ENCODE measurements at regions not wholly inside any gene's neighbourhood (a gene's known extent, or its start where the extent isn't known, plus 50 kb on each side); places are given as distances from the start of the nearest gene placed in this dataset.
A peak's percentile ranks its signal among the peaks of the same experiment; 100 is the strongest.

DNA sequence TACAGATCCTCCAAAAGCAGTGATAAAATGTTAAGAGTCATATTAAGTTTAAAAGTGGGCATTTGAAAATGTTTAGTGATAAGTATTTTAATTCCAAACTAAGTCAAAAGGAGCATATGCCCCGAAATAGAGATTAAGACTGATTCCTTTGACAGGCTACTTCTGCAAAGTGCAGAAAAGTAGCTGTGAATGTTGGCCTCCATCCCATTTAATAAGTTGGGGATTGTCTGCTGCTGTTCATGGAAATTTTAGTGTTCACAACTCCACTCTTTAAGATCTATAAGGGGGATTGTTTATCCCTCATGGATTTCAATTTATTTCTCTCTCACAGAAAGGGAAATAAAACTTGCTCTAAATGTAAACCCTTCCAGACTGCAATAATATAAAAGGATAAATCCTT lies 278.3 kb downstream of the KCTD12 start:
- intact Hi-C loops (cut with DNase I) = no loop called here
- Histone ChIP-seq H3K4me1 (no peaks in the 10 kb centered on the region), H3K9me3 (no peaks in the 10 kb centered on the region), H3K4me3 (no peak overlapping the region), H3K36me3 (no peaks in the 10 kb centered on the region), H3K27ac (no peak overlapping the region), H3K27me3 (peaks cover 0 to 4% (median 0%) of the 10 kb centered on the region in 4 donors)
- no peak for ATAC-seq
- no peak for FAIRE-seq
- DNase-seq = no peak
- 54 to 64% methylated on average over 1 of the region's 1 CpG for WGBS, 2 donors
- TF ChIP-seq, protein P1, sequence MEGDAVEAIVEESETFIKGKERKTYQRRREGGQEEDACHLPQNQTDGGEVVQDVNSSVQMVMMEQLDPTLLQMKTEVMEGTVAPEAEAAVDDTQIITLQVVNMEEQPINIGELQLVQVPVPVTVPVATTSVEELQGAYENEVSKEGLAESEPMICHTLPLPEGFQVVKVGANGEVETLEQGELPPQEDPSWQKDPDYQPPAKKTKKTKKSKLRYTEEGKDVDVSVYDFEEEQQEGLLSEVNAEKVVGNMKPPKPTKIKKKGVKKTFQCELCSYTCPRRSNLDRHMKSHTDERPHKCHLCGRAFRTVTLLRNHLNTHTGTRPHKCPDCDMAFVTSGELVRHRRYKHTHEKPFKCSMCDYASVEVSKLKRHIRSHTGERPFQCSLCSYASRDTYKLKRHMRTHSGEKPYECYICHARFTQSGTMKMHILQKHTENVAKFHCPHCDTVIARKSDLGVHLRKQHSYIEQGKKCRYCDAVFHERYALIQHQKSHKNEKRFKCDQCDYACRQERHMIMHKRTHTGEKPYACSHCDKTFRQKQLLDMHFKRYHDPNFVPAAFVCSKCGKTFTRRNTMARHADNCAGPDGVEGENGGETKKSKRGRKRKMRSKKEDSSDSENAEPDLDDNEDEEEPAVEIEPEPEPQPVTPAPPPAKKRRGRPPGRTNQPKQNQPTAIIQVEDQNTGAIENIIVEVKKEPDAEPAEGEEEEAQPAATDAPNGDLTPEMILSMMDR (IDR thresholded peaks at IDR 0.05) = no peak

DNA sequence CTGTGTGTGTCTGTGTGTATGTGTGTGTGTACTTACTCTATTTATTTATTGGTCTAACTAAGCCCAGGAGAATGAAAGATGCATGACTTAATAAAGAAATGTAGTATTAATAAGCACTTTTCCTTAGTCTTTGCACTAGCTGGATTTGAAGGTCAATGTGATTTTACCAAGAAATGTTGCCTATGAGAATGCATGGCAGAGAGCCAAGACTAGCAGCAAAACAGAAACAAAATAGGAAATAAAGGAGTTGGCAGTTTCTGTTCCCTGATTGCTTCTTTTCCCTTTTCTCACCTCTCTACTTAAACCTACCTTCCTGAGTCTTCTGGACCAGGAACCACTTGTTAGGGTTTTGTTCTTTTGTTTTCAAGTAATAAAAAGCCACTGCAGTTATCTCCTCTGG lies 286.1 kb downstream of the KCTD12 start:
- FAIRE-seq (no peak), ATAC-seq (no peak)
- TF ChIP-seq, protein P1 (IDR thresholded peaks at IDR 0.05) = no peak

DNA sequence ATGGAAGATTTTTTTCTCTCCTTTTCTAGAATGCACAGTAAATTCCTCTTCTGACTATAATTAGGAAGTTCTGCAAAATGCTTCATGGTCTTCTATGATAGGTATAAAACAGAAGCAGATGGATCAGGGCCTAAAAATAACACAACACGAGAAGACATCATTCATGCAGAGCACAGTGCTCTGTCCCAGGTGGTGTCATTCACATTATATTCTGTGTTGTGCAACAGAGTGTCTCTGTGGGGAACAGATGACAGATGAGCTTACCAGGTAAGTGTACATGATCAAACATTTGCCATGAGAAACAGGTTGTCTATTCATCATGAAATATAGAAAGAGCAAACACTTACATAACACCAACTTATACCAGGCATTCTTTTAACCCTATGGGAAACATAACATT lies 288.3 kb downstream of the KCTD12 start:
- H3K27me3 ChIP-seq = no peaks in the 10 kb centered on the region
- DNase-seq (no peak), FAIRE-seq (no peak), ATAC-seq (no peak)
- H3K27ac ChIP-seq = no peak overlapping the region
- no peaks in the 10 kb centered on the region for H3K36me3 ChIP-seq
- intact Hi-C loops (cut with DNase I) = no loop called here
- H3K9me3 ChIP-seq = no peaks in the 10 kb centered on the region
- no peak overlapping the region for H3K4me3 ChIP-seq
- H3K4me1 ChIP-seq = no peaks in the 10 kb centered on the region
- 26 to 29% methylated on average over 1 of the region's 1 CpG for WGBS, 2 donors
- TF ChIP-seq, protein P1 (IDR thresholded peaks at IDR 0.05) = no peak

More for the DNA sequence above, 286.1 kb downstream of the KCTD12 start:
- no peaks in the 10 kb centered on the region for H3K9me3 ChIP-seq
- DNase-seq = no peak
- no peaks in the 10 kb centered on the region for H3K4me1 ChIP-seq
- no peak overlapping the region for H3K27ac ChIP-seq
- intact Hi-C loops (cut with DNase I) = no loop called here
- H3K4me3 ChIP-seq = no peak overlapping the region
- H3K27me3 ChIP-seq = peaks cover 0 to 4% (median 0%) of the 10 kb centered on the region in 4 donors
- no peaks in the 10 kb centered on the region for H3K36me3 ChIP-seq

DNA sequence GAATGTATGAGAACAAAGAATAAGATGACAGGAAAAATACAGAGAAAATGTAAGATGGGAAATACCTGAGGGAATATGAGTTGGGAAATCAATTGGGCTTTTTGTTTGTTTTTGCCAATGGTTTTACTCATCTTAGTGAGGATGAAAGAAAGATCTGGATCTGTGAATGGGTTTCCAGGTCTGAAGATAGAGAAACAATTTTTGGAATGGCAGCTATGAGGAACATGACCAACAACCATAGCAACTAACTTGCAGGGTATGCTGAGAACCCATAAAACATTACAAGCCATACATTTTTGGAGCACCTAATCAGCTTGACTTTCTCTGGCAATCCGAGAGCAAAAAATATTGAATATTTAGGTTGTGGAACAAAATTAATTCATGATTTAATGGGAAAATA lies 290.0 kb downstream of the KCTD12 start:
- no peaks in the 10 kb centered on the region for H3K9me3 ChIP-seq
- FAIRE-seq (no peak), DNase-seq (no peak), ATAC-seq (no peak)
- TF ChIP-seq, protein P1 (IDR thresholded peaks at IDR 0.05) = no peak
- H3K4me3 ChIP-seq = no peak overlapping the region
- H3K36me3 ChIP-seq = no peaks in the 10 kb centered on the region
- no peaks in the 10 kb centered on the region for H3K27me3 ChIP-seq
- intact Hi-C loops (cut with DNase I) = no loop called here
- no peaks in the 10 kb centered on the region for H3K4me1 ChIP-seq
- H3K27ac ChIP-seq = no peak overlapping the region
- 57 to 76% methylated on average over 1 of the region's 1 CpG for WGBS, 2 donors

DNA sequence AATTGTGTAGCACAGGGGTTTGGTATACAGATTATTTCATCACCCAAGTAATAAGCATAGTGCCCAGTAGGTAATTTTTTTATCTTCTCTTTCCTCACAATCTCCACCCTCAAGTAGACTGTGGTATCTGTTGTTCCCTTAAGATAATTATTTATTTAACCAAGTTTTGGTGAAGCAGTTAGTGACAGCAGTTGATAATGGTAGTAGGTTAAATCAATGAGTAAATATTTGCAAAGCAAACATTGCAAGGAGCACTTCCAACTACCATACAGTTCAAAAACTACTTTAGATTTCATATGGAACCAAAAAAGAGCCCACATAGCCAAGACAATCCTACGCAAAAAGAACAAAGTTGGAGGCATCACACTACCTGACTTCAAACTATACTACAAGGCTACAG lies 291.8 kb downstream of the KCTD12 start:
- intact Hi-C loops (cut with DNase I) = no loop called here
- no peak for FAIRE-seq
- WGBS, 2 donors = 21 to 29% methylated on average over 1 of the region's 1 CpG

More for the DNA sequence above, 291.8 kb downstream of the KCTD12 start:
- Histone ChIP-seq H3K36me3 (no peaks in the 10 kb centered on the region), H3K9me3 (no peaks in the 10 kb centered on the region), H3K4me3 (no peak overlapping the region), H3K4me1 (no peaks in the 10 kb centered on the region), H3K27ac (no peak overlapping the region), H3K27me3 (peaks cover 0 to 4% (median 0%) of the 10 kb centered on the region in 4 donors)
- ATAC-seq (peak in 1 of 4 donors; percentile 69), DNase-seq (no peak)
- TF ChIP-seq, protein P1 (IDR thresholded peaks at IDR 0.05) = no peak
